ENCODE measurements at regions not wholly inside any gene's neighbourhood (a gene's known extent, or its start where the extent isn't known, plus 50 kb on each side); places are given as distances from the start of the nearest gene placed in this dataset.

DNA sequence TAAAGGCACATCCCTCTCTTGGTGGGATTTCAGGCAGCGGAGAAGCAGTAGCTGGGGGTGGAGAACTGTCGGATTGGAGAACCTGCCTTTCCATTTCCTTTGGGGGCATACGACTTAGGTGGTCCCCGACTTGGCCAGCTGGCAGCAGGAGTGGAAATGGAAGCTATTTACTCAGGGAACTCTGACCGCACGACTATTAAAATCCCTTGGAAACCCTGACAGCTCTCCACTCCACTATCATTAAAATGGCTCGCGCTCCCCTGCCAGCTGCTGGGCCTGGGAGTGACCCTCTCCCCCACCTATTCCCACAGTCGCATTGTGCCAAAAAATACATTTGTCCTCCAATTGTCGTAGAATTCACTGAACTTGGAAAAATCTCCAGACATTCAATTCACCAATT lies 77.7 kb upstream of the APCDD1 start:
- TF ChIP-seq, protein P1, sequence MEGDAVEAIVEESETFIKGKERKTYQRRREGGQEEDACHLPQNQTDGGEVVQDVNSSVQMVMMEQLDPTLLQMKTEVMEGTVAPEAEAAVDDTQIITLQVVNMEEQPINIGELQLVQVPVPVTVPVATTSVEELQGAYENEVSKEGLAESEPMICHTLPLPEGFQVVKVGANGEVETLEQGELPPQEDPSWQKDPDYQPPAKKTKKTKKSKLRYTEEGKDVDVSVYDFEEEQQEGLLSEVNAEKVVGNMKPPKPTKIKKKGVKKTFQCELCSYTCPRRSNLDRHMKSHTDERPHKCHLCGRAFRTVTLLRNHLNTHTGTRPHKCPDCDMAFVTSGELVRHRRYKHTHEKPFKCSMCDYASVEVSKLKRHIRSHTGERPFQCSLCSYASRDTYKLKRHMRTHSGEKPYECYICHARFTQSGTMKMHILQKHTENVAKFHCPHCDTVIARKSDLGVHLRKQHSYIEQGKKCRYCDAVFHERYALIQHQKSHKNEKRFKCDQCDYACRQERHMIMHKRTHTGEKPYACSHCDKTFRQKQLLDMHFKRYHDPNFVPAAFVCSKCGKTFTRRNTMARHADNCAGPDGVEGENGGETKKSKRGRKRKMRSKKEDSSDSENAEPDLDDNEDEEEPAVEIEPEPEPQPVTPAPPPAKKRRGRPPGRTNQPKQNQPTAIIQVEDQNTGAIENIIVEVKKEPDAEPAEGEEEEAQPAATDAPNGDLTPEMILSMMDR (IDR thresholded peaks at IDR 0.05): no peak
- ATAC-seq (ENCODE audit: low FRiP score): no peak
- no peak for DNase-seq (ENCODE audit: low spot score)

DNA sequence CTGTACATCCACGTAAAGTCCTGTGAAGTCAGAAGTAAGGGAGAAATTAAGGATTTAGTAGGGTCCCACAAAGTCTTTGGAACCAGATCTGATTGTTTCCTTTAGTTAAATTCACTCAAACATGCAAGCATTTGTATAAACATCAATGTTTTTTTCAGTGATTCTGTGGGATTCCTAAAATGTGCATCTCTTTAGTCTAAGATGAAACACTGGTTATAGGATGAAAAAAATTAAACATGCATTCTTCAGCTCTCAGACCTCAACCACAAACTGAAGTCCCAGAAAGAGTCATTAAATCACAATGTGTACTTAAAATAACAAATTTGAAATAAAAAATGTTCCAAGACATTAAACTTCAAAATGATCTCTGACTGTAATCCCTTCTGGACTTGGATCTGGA lies 76.5 kb upstream of the APCDD1 start:
- DNase-seq (ENCODE audit: low spot score) (no peak), ATAC-seq (ENCODE audit: low FRiP score) (no peak)
- TF ChIP-seq, protein P1 (IDR thresholded peaks at IDR 0.05): no peak

DNA sequence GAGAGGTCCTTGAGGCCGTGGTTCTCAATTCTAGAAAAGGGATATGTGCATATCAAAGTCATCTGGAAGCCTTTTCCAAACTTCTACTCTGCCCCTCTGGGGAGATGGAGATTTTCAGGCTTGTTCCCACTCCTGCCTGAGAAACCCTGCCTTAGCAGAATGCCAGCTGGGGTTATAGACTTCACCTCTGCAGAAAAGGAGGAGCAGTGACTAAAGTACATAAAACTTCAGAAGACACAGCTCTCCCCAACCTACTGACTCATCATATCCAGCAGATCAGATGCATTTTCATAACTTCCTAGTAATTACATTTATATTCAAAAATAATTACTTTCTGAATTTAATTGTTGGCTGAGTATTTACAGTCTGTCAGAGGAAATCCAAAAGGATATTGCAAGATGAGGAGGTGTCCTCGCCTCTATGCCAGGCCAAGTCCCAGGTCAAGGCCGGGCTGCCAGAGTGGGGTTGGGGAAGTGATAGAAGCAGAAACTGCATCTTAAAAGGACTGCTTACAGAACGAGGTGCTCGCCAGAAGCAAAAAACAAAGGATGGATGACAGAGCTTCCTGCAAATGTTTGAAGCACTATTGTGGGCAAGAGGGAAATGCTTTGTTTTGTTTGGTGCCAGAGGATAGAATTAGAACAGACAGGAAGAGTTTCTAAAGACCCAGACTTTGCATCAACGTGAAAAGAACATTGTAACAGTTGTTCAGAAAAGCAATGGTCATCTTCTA lies 75.6 kb upstream of the APCDD1 start:
- TF ChIP-seq, protein P1 (IDR thresholded peaks at IDR 0.05): no peak
- no peak for ATAC-seq (ENCODE audit: low FRiP score)
- no peak for DNase-seq (ENCODE audit: low spot score)

DNA sequence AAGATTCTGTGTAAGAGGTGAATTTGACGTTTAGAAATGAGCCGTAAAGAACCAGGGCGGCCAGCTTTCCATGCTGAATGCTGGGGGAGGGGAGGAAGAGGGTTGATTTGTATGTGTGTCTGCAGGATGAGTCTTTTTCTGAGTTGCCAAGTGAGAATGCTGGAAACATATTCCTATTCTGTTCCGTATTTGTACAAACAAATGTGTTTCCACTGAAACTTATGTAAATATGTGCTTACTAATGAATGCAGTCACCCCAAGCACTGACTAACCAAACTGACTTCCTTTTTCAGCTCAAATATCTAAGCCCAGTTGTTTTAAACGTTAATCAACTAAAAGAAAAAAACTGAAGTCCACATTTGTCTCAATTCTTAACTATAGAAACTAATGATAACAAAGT lies 74.9 kb upstream of the APCDD1 start:
- ATAC-seq (ENCODE audit: low FRiP score) (no peak), DNase-seq (ENCODE audit: low spot score) (no peak)
- TF ChIP-seq, protein P1 (IDR thresholded peaks at IDR 0.05): no peak

DNA sequence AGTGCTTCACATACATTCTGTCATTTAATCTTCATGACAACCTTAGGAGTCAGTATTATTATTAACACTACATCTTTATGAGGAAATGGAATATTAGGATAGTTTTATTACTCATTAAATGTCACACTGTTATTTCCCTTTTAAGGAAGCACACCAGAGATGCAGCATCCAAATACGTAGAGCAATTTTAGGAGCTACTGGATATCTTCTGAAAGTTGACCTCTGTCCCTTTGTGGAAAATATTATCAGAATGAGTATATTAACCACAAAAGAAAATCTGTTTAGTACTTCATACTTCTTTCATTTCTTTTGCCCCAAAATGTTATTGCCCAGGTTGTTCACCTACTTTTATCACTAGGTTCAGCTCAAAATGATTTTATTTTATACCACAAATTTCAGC lies 72.9 kb upstream of the APCDD1 start:
- no peak for ATAC-seq (ENCODE audit: low FRiP score)
- TF ChIP-seq, protein P1 (IDR thresholded peaks at IDR 0.05): no peak
- DNase-seq (ENCODE audit: low spot score): no peak

DNA sequence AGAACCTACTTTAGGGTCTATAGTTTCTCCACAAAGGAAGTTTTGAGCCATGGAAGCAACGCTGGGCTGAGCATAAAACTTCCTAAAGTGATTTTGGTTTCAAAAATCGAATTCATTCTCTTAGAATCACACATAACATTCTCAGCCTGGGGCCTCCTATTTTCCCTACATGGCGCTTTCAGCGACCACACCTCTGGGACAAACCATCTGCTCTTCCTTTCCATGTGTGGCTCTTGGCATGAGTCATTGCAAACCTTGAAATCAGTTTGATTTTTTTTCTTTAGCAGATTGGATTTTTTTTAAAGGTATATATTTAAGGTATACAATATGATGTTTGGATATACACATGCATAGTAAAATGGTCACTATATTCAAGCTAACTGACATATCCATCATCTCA lies 72.5 kb upstream of the APCDD1 start:
- no peak for DNase-seq (ENCODE audit: low spot score)
- TF ChIP-seq, protein P1 (IDR thresholded peaks at IDR 0.05): no peak
- ATAC-seq (ENCODE audit: low FRiP score): no peak

DNA sequence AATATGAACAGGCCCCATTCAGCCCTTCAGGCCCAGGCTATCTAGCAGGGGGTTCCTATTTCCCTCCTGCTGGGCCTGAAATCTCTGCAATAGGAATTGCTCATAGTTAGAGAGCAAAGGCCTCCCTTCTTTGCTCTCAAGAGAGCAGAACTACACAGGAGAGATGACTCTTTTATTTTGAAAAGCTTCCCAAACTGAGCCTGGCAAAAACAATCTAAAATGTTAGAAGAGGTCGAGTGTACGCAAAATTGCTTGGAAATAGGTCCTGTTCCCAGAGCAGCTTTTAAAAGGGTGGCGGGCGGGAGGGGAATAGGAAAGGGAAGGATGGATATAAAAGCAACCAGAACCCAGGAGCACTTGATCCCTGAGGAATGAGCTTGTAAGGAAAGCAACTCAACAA lies 68.4 kb upstream of the APCDD1 start:
- DNase-seq (ENCODE audit: low spot score): no peak
- no peak for ATAC-seq (ENCODE audit: low FRiP score)
- TF ChIP-seq, protein P1 (IDR thresholded peaks at IDR 0.05): no peak
